ENCODE measurements at regions not wholly inside any gene's neighbourhood (a gene's known extent, or its start where the extent isn't known, plus 50 kb on each side); places are given as distances from the start of the nearest gene placed in this dataset.

GRCh38 chr7:86950360-86950759, 109.1 kb downstream of the ELAPOR2 start:
- no peaks in the 10 kb centered on the region for H4K20me1 ChIP-seq (ENCODE audit: insufficient read depth, low read length)
- no peak overlapping the region for H3K4me3 Mint-ChIP-seq
- H2AFZ ChIP-seq (ENCODE audit: insufficient read depth, low read depth, low read length, poor library complexity, severe bottlenecking): no peak overlapping the region
- H3K36me3 Mint-ChIP-seq: no peaks in the 10 kb centered on the region
- H3K27ac Mint-ChIP-seq: no peak overlapping the region
- H3K79me2 ChIP-seq (ENCODE audit: insufficient read depth, low read length): no peaks in the 10 kb centered on the region
- no peak for DNase-seq
- no peaks in the 10 kb centered on the region for H3K27me3 ChIP-seq (ENCODE audit: control insufficient read depth in 2 of 2, insufficient read depth in 2 of 2, low read length in 2 of 2)
- no peaks in the 10 kb centered on the region for H3K9me3 Mint-ChIP-seq
- intact Hi-C loops (cut with micrococcal nuclease): no loop called here
- H3K4me1 ChIP-seq (ENCODE audit: control insufficient read depth in 1 of 2, insufficient read depth in 2 of 2, low read length in 2 of 2): no peaks in the 10 kb centered on the region
- H3K9ac ChIP-seq (ENCODE audit: insufficient read depth, low read length, poor library complexity, severe bottlenecking): no peak overlapping the region
- H3K4me1 Mint-ChIP-seq: no peaks in the 10 kb centered on the region
- H3K27me3 Mint-ChIP-seq (ENCODE audit: low read depth in 3 of 3): no peaks in the 10 kb centered on the region
- 93% methylated on average over 3 of the region's 4 CpGs for WGBS (ENCODE audit: insufficient coverage)
- H3K4me2 ChIP-seq (replicated peaks; ENCODE audit: extremely low read depth, low read length, poor library complexity, severe bottlenecking): no peak overlapping the region
- no peaks in the 10 kb centered on the region for H3K9me3 ChIP-seq (replicated peaks in 1 of 2; ENCODE audit: control insufficient read depth in 1 of 2, insufficient read depth in 1 of 2, low read length in 2 of 2)
- no peak for TF ChIP-seq CTCF (IDR thresholded peaks at IDR 0.05)
- H3K4me3 ChIP-seq (replicated peaks in 1 of 3; ENCODE audit: low read depth in 2 of 3, low read length in 3 of 3): no peak overlapping the region
- H3K36me3 ChIP-seq (replicated peaks in 1 of 2; ENCODE audit: control insufficient read depth in 1 of 2, insufficient read depth in 2 of 2, low read length in 2 of 2): no peaks in the 10 kb centered on the region
- H3K27ac ChIP-seq (ENCODE audit: low read depth in 1 of 2, low read length in 2 of 2): no peak overlapping the region

GRCh38 chr7:86949779-86950260, 109.6 kb downstream of the ELAPOR2 start:
- no peak overlapping the region for H3K9ac ChIP-seq (ENCODE audit: insufficient read depth, low read length, poor library complexity, severe bottlenecking)
- no peak overlapping the region for H3K4me2 ChIP-seq (replicated peaks; ENCODE audit: extremely low read depth, low read length, poor library complexity, severe bottlenecking)
- H3K4me1 ChIP-seq (ENCODE audit: control insufficient read depth in 1 of 2, insufficient read depth in 2 of 2, low read length in 2 of 2): no peaks in the 10 kb centered on the region
- H3K9me3 ChIP-seq (replicated peaks in 1 of 2; ENCODE audit: control insufficient read depth in 1 of 2, insufficient read depth in 1 of 2, low read length in 2 of 2): no peaks in the 10 kb centered on the region
- intact Hi-C loops (cut with micrococcal nuclease): no loop called here
- 93% methylated on average over 3 of the region's 3 CpGs for WGBS (ENCODE audit: insufficient coverage)
- no peak overlapping the region for H3K4me3 ChIP-seq (replicated peaks in 1 of 3; ENCODE audit: low read depth in 2 of 3, low read length in 3 of 3)
- no peak overlapping the region for H2AFZ ChIP-seq (ENCODE audit: insufficient read depth, low read depth, low read length, poor library complexity, severe bottlenecking)
- no peaks in the 10 kb centered on the region for H3K27me3 ChIP-seq (ENCODE audit: control insufficient read depth in 2 of 2, insufficient read depth in 2 of 2, low read length in 2 of 2)
- no peaks in the 10 kb centered on the region for H3K27me3 Mint-ChIP-seq (ENCODE audit: low read depth in 3 of 3)
- no peaks in the 10 kb centered on the region for H3K4me1 Mint-ChIP-seq
- H3K36me3 ChIP-seq (replicated peaks in 1 of 2; ENCODE audit: control insufficient read depth in 1 of 2, insufficient read depth in 2 of 2, low read length in 2 of 2): no peaks in the 10 kb centered on the region
- H3K27ac Mint-ChIP-seq: no peak overlapping the region
- no peaks in the 10 kb centered on the region for H3K79me2 ChIP-seq (ENCODE audit: insufficient read depth, low read length)
- no peak for TF ChIP-seq CTCF (IDR thresholded peaks at IDR 0.05)
- no peaks in the 10 kb centered on the region for H3K9me3 Mint-ChIP-seq
- DNase-seq: no peak
- no peaks in the 10 kb centered on the region for H3K36me3 Mint-ChIP-seq
- H3K4me3 Mint-ChIP-seq: no peak overlapping the region
- no peaks in the 10 kb centered on the region for H4K20me1 ChIP-seq (ENCODE audit: insufficient read depth, low read length)
- H3K27ac ChIP-seq (ENCODE audit: low read depth in 1 of 2, low read length in 2 of 2): no peak overlapping the region

Data from CD14-positive monocyte (primary cell).